ENCODE measurements at regions not wholly inside any gene's neighbourhood (a gene's known extent, or its start where the extent isn't known, plus 50 kb on each side); places are given as distances from the start of the nearest gene placed in this dataset.

DNA sequence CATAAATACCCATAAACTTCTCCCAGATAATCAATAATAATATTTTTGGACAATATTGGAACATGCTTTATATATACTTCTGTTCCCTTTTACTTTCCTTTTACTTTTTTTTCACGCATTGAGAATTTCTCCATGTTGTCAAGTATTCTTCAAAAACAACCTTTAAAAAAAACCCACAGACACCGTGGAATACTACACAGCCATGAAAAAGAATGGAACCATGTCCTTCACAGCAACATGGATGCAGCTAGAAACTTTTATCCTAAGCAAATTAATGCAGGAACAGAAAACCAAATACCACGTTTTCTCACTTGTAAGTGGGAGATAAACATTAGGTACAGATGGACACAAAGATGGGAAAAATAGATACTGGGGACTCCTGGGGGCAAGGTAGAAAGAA lies 854.7 kb downstream of the TBC1D22A start:
- no peak for TF ChIP-seq CTCF (IDR thresholded peaks at IDR 0.05; ENCODE audit: low read depth, low read length)
- no peak for TF ChIP-seq POLR2A (IDR thresholded peaks at IDR 0.05; ENCODE audit: extremely low read depth, insufficient read length)
- TF ChIP-seq, protein P1, sequence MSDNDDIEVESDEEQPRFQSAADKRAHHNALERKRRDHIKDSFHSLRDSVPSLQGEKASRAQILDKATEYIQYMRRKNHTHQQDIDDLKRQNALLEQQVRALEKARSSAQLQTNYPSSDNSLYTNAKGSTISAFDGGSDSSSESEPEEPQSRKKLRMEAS (IDR thresholded peaks at IDR 0.05; ENCODE audit: low read depth, low read length): no peak
- no peak for TF ChIP-seq MYC (IDR thresholded peaks at IDR 0.05; ENCODE audit: low read depth, low read length)

All from NB4 (cell line).